ENCODE measurements at regions not wholly inside any gene's neighbourhood (a gene's known extent, or its start where the extent isn't known, plus 50 kb on each side); places are given as distances from the start of the nearest gene placed in this dataset.

GRCh38 chr13:54196684-54197083, 1168.1 kb downstream of the OLFM4 start:
- H3K9ac ChIP-seq (replicated peaks; ENCODE audit: extremely low read depth, insufficient read depth, low read length), result no peak overlapping the region
- H3K36me3 ChIP-seq (ENCODE audit: control insufficient read depth in 2 of 2, extremely low read depth in 1 of 2, insufficient read depth in 2 of 2, low read length in 2 of 2), result no peaks in the 10 kb centered on the region
- dilution Hi-C loops (cut with MboI; ENCODE audit: extremely low pct_ligation_motif_present, low sequenced_read_pairs) (no loop called here), intact Hi-C loops (cut with micrococcal nuclease) (no loop called here)
- H3K27ac ChIP-seq (ENCODE audit: insufficient read depth, low read depth, low read length), result no peak overlapping the region
- no peak overlapping the region for H3K4me3 ChIP-seq (replicated peaks in 1 of 3; ENCODE audit: insufficient read depth in 1 of 3, low read depth in 1 of 3, low read length in 3 of 3)
- DNase-seq (ENCODE audit: low read depth, low spot score) (no peak), FAIRE-seq (no peak)
- H2AFZ ChIP-seq (ENCODE audit: low read depth, low read length), result no peak overlapping the region
- POLR2A ChIA-PET, result no interaction called here
- BruUV-seq (replicated peaks), result no TSS peak
- no peaks in the 10 kb centered on the region for H3K79me2 ChIP-seq (ENCODE audit: control insufficient read depth, insufficient read depth, low read length)
- H3K9me1 ChIP-seq (replicated peaks; ENCODE audit: control insufficient read depth, extremely low read depth, insufficient read depth, low read length), result no peaks in the 10 kb centered on the region
- TF ChIP-seq FOS (IDR thresholded peaks at IDR 0.05; ENCODE audit: borderline replicate concordance, insufficient read depth, low read length), result no peak
- TF ChIP-seq CTCF (IDR thresholded peaks at IDR 0.05; ENCODE audit: extremely low read depth in 1 of 2, insufficient read depth in 1 of 2, low read depth in 1 of 2, low read length in 2 of 2), result no peak
- TF ChIP-seq MAX (IDR thresholded peaks at IDR 0.05; ENCODE audit: insufficient read depth, insufficient read length), result no peak
- no peak for TF ChIP-seq POLR2A (IDR thresholded peaks at IDR 0.05; ENCODE audit: low read depth, low read length)
- TF ChIP-seq POLR2AphosphoS5 (IDR thresholded peaks at IDR 0.05; ENCODE audit: insufficient read depth, low read depth, low read length), result no peak
- TF ChIP-seq MYC (IDR thresholded peaks at IDR 0.05; ENCODE audit: low read depth, low read length), result no peak
- no peak for TF ChIP-seq EZH2 (IDR thresholded peaks at IDR 0.05; ENCODE audit: borderline replicate concordance, low read depth, low read length, severe bottlenecking)
- TF ChIP-seq JUN (IDR thresholded peaks at IDR 0.05; ENCODE audit: borderline replicate concordance, insufficient read depth, insufficient read length, low read depth), result no peak
- TF ChIP-seq GATA2 (IDR thresholded peaks at IDR 0.05; ENCODE audit: insufficient read depth, insufficient read length, low read depth, low read length), result no peak
- H4K20me1 ChIP-seq (replicated peaks; ENCODE audit: control insufficient read depth, extremely low read depth, insufficient read depth, low read length), result no peaks in the 10 kb centered on the region
- no peaks in the 10 kb centered on the region for H3K27me3 ChIP-seq (ENCODE audit: control insufficient read depth in 2 of 2, insufficient read depth in 2 of 2, low read length in 2 of 2)
- H3K9me3 ChIP-seq (replicated peaks; ENCODE audit: control insufficient read depth, insufficient read depth, low read length), result peaks cover 2% of the 10 kb centered on the region
- no peak overlapping the region for H3K4me2 ChIP-seq (ENCODE audit: insufficient read depth, low read length)
- no peaks in the 10 kb centered on the region for H3K4me1 ChIP-seq (ENCODE audit: control insufficient read depth, extremely low read depth, insufficient read depth, low read length)
- CTCF ChIA-PET, result no interaction called here
